ENCODE measurements at regions not wholly inside any gene's neighbourhood (a gene's known extent, or its start where the extent isn't known, plus 50 kb on each side); places are given as distances from the start of the nearest gene placed in this dataset.

DNA sequence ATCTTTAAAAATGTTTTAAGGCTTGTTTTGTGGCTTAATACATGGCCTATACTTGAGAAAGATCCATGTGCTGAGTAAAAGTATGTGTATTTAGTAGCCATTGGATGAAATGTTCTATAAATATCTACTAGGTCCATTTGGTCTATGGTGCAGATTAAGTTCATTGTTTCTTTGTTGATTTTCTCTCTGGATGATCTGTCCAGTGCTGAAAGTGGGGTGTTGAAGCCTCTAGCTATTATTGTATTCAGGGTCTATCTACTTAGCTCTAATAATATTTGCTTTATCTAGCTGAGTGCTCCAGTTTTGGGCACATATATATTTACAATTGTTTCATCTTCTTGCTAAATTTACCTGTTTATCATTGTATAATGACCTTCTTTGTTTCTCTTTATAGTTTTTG is 272.2 kb upstream of the NR4A3 start:
- TF ChIP-seq, protein P1, sequence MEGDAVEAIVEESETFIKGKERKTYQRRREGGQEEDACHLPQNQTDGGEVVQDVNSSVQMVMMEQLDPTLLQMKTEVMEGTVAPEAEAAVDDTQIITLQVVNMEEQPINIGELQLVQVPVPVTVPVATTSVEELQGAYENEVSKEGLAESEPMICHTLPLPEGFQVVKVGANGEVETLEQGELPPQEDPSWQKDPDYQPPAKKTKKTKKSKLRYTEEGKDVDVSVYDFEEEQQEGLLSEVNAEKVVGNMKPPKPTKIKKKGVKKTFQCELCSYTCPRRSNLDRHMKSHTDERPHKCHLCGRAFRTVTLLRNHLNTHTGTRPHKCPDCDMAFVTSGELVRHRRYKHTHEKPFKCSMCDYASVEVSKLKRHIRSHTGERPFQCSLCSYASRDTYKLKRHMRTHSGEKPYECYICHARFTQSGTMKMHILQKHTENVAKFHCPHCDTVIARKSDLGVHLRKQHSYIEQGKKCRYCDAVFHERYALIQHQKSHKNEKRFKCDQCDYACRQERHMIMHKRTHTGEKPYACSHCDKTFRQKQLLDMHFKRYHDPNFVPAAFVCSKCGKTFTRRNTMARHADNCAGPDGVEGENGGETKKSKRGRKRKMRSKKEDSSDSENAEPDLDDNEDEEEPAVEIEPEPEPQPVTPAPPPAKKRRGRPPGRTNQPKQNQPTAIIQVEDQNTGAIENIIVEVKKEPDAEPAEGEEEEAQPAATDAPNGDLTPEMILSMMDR (IDR thresholded peaks at IDR 0.05): no peak
- TF ChIP-seq, protein P2, sequence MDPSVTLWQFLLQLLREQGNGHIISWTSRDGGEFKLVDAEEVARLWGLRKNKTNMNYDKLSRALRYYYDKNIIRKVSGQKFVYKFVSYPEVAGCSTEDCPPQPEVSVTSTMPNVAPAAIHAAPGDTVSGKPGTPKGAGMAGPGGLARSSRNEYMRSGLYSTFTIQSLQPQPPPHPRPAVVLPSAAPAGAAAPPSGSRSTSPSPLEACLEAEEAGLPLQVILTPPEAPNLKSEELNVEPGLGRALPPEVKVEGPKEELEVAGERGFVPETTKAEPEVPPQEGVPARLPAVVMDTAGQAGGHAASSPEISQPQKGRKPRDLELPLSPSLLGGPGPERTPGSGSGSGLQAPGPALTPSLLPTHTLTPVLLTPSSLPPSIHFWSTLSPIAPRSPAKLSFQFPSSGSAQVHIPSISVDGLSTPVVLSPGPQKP (IDR thresholded peaks at IDR 0.05; ENCODE audit: low read depth, low read length): no peak
- TF ChIP-seq HEYL (CRISPR knock-in tag; IDR thresholded peaks at IDR 0.05): no peak
- TF ChIP-seq, protein P3, sequence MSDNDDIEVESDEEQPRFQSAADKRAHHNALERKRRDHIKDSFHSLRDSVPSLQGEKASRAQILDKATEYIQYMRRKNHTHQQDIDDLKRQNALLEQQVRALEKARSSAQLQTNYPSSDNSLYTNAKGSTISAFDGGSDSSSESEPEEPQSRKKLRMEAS (IDR thresholded peaks at IDR 0.05): no peak
- no peak for TF ChIP-seq RFX5 (IDR thresholded peaks at IDR 0.05)
- no peak for TF ChIP-seq MAZ (IDR thresholded peaks at IDR 0.05; ENCODE audit: borderline replicate concordance, low read depth, low read length)
- no peak for TF ChIP-seq POLR2A (IDR thresholded peaks at IDR 0.05; ENCODE audit: low read length)
- no peak for TF ChIP-seq RCOR1 (IDR thresholded peaks at IDR 0.05; ENCODE audit: low read depth, low read length)
- TF ChIP-seq HOXA7 (CRISPR knock-in tag; IDR thresholded peaks at IDR 0.05): no peak
- no peak for TF ChIP-seq EP300 (IDR thresholded peaks at IDR 0.05)
- no peak for TF ChIP-seq MYC (IDR thresholded peaks at IDR 0.05; ENCODE audit: borderline replicate concordance, low read length)
- TF ChIP-seq, protein P4, sequence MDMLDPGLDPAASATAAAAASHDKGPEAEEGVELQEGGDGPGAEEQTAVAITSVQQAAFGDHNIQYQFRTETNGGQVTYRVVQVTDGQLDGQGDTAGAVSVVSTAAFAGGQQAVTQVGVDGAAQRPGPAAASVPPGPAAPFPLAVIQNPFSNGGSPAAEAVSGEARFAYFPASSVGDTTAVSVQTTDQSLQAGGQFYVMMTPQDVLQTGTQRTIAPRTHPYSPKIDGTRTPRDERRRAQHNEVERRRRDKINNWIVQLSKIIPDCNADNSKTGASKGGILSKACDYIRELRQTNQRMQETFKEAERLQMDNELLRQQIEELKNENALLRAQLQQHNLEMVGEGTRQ (IDR thresholded peaks at IDR 0.05): no peak
- TF ChIP-seq CHD4 (IDR thresholded peaks at IDR 0.05; ENCODE audit: borderline replicate concordance): no peak
